LHCN-M2 (cell line): ENCODE measurements at regions not wholly inside any gene's neighbourhood (a gene's known extent, or its start where the extent isn't known, plus 50 kb on each side); places are given as distances from the start of the nearest gene placed in this dataset.
"Not testable (repeated sequence)": the region's sequence is repeated elsewhere in the genome, so short reads cannot be mapped to it uniquely, and the experiment has no call there.

ENCODE experiments used
- DNase-seq: peaks from one replicate; pipeline ENCODE4 v3.0.0-alpha.2; 2012; ENCODE audit warnings: low read depth

GRCh38 chr16:17001471-17001870, 469.3 kb downstream of the XYLT1 start:
- DNase-seq = no peak

DNA sequence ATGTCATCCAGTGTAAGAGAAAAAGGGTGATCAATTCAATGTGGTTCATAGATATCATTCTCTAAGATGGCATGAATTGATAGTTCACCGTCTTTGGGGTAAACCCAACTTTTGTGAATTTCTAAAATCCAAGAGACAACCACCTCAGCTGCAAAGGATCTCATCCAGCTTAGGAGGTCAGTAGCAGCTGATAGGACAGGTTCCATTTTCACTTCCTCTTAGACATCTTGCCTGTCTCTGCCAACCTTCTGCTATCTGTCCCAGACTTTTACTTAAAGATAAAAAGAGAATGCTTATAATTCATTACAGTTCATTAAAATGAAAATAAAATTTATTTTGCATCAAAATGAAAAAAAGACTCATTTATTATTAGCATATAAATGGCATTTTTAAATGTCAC, 468.2 kb downstream of the XYLT1 start:
- no peak for DNase-seq

DNA sequence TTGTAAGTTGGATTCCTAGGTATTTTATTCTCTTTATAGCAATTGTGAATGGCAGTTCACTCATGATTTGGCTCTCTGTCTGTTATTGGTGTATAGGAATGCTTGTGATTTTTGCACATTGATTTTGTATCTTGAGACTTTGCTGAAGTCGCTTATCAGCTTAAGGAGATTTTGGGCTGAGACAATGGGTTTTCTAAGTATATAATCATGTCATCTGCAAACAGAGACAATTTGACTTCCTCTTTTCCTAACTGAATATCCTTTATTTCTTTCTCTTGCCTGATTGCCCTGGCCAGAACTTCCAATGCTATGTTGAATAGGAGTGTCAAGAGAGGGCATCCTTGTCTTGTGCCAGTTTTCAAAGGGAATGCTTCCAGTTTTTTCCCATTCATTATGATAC, 464.8 kb downstream of the XYLT1 start:
- DNase-seq = not testable (repeated sequence)

DNA sequence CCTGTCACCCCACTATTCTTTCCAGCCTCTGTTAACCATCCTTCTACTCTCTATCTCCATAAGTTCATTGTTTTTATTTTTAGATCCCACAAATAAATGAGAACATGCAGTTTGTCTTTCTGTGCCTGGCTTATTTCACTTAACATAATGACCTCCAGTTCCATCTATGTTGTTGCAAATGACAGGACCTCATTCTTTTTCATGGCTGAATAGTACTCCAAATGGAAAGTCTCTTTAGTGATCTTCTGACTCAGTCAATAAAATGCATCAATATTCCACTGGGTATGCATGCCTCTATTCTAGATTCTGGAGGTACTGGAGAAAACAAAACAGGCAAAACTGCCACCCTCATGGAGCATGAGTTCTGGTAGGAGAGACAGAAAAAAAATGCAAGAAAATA, 459.0 kb downstream of the XYLT1 start:
- no peak for DNase-seq

DNA sequence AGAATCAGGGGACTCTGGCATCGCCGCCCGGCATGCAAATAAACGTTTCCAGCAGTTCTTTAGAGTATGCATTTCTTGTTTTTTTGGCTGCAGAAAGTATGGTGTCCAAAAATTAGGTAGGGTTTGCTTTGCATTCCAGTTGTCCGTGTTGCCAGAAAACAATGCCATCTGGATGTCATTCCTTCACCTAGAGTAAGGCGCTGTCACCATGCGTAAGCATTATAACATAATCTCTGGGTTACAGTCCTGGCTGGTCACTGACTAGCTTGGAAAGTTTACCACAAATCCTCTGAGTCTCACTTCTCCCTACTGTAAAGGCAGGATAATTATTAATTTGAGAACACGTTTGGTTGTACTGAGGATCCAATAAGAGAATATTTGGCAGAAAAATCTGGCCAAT, 457.7 kb downstream of the XYLT1 start:
- DNase-seq = no peak

- no peak for DNase-seq
Observed at GRCh38 chr16:17014484-17015121, 456.2 kb downstream of the XYLT1 start.

- DNase-seq = no peak
Observed at GRCh38 chr16:17015702-17016101, 455.1 kb downstream of the XYLT1 start.

DNA sequence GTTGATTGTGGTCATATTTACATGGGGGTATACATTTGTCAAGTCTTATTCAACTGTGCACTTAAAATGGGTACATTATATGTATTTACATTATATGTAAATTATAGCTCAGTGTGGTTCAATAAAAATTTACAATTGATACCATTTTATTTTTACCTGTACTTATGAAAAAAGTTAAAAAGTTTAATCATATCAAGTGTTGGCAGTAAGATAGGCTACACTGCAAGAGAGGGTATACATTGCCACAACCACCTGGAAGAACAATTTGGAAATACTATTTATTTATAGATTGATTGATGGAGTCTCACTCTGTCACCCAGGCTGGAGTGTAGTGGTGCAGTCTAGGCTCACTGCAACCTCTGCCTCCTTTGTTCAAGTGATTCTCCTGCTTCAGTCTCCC, 453.3 kb downstream of the XYLT1 start:
- no peak for DNase-seq

GRCh38 chr16:17018585-17018939, 452.2 kb downstream of the XYLT1 start:
- DNase-seq = no peak

DNA sequence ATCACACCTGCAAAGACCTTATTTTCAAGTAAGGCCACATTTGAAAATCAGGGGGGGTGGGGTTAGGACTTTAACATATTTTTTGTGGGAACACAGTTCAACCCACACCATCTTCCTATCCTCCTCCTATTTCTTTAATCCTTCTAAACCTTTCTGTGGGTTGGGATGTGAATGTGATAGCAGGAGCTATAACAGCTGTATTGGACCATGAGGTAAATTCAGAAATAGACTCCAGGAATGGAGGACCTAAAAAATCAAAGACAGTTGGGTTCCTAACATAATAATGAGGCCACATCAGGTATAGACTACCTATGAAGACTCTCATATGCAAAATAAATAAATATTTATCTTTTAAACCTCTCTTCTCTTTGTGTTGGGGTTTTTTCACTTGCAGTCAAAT, 451.4 kb downstream of the XYLT1 start:
- DNase-seq = no peak

DNA sequence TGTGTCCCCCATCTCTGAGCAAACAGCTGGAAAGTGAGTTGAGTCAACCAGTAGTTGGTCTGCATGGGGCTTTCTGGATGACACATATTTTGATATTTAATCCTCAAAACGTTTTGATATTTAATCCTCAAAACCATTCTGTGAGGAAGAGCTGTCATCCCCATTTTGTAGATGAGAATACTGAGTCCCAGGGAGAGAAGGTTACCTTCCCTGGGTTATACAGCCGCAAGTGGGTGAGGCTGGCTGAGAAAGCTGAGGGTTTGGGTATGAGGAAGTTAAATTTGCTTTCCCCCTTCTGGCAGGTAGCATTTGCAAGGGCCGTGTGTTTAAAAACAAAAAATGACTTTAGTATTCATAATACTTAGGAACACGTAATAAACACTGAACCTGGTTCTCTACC, 447.2 kb downstream of the XYLT1 start:
- DNase-seq = no peak

GRCh38 chr16:17024514-17024913, 446.2 kb downstream of the XYLT1 start:
- DNase-seq = no peak

- DNase-seq = no peak
Observed at GRCh38 chr16:17026600-17027242, 444.0 kb downstream of the XYLT1 start.

DNA sequence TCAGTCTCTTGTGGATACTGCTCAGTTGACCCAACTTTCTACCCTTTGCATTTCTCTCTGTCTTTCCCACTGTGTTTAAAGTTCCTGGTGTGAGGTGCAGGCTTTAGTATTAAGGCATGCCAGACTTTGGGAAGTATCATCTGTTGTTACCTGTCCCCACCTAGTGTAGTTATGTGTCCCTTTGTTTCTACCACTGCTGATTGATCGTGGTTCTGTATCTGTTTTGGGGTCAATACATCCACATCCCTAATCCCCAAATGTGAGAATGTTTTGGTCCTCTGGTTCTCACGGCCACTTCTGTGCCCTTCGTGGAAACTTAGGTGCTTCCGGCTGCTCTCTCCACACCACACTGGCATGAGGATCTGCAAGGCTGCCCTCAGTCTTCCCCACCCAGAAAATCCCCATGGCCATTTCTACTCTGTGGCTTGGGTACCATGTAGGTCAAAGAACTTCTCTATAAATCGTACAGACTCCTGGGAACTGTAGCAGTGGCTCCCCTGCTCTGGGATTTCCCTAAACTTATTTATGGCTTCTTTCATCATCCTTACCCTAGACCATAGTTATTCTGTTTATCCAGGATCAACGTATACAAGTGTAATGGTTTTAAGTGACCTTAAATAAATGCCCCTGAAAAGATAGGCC, 443.2 kb downstream of the XYLT1 start:
- no peak for DNase-seq

DNA sequence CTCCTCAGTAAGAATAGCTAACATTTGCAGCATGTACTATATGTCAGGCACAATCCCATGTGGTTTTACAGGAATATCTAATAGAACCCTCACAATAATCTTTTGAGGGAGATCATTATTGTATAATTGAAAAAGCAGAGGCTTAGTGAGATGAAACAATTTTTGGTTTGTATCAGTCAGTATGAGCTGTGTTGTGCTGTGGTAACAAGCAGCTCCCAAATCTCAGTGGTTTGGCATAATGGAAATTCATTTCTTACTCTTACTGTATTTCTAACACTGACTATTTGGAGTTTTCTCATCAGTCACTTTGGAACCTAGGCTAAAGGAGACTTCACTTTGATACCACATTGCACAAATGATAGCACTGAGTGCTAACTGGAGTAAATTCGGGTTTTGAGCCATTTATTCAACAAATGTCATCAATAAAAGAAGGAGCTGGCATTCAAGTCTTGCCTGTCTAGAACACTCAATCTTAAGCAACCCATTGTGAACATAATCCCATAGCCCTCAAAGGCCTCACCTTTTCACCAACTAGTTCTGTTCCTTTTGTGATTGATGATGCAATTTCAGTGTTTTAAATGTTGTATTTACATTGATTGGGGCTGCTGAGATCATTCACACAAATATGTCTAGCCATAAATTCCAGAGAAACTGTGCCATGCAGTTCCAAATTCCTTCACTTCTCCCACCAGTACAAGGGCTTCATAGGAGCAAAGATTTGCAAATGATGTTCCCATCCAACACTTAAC, 441.0 kb downstream of the XYLT1 start:
- no peak for DNase-seq

DNA sequence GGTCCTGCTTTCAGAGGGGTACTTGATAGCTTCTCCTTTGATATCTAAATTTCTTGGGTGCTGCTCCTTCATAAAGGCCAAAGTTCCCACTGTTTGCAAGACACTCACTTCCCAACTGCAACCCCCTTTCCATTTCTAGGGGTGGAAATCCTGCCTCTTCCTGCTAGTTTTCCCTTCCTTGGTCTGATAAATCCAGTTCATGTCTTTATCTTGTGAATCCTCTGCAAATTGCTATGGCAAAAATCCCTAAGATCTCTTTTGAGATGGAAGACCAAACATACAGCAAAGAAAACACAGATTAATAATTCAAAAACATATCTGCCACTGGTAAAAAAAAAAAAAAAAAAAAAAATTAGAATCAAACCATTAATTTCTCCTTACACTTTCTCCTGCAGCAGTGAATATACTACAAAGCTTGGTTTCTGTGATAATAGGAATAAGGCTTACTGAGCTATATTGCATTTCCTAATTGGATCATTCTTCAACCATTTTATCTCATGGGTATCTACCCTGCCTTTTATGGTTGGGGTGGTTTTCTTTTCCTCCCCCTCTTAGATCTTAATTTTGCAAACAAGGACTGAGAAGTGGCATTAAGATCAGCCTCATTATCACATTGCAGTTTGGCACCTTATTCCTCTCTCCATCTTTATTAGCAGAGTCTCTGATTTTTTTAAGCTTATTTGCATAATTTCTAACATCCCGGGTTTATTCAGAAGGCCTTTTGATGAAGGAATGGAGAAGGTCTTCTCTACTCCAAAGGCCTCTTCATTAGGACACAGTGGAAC, 439.1 kb downstream of the XYLT1 start:
- no peak for DNase-seq

DNA sequence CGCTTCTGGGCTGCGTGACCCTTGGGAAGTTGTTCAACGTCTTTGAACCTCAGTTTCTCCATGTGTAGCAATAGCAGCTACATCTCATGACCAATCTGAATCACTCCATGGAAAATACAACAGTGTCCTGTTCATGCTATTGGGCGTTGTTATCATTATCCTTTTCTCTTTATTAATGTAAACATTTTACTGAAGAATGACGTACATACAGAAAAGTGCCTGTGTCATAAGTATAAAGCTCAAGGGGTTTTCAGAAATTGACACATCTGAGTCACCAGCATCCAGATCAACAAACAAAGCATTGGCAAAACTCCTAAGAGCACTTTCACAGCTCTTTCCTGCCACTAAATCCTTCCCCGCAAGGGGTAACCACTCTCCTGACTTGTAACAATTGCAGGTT, 438.4 kb downstream of the XYLT1 start:
- no peak for DNase-seq

GRCh38 chr16:17034477-17035252, 436.1 kb downstream of the XYLT1 start:
- no peak for DNase-seq

DNA sequence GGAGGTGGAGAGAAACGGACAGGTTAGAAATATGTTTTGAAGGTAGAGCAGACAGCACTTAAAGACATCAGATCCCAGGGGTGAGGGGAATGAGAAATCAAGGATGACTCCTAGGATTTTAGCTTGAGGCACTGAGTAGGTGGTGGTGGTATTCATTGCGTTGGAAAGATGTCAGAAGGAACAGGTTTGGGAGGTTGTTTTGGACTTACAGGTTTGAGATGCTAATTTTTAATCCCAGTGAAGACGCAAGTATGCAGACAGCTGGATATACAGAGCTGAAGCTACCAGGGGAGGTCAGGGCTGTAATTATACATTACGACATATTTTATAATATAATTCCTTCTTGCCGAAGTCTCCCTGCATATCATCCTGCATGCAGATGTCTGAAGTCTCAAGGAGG, 433.3 kb downstream of the XYLT1 start:
- DNase-seq = no peak

GRCh38 chr16:17038415-17038814, 432.3 kb downstream of the XYLT1 start:
- no peak for DNase-seq

GRCh38 chr16:17049109-17049508, 421.7 kb downstream of the XYLT1 start:
- DNase-seq = not testable (repeated sequence)
